PFSK-1 (cell line): ENCODE measurements at regions not wholly inside any gene's neighbourhood (a gene's known extent, or its start where the extent isn't known, plus 50 kb on each side); places are given as distances from the start of the nearest gene placed in this dataset.

Experiments
- FOXP2 ChIP-seq: optimal IDR thresholded peaks from 2 replicates; pipeline ENCODE3; 2011; ENCODE audit warnings: borderline replicate concordance, control low read depth, inconsistent platforms; ENCODE audit not compliant: insufficient read depth; ENCODE audit errors: extremely low read length, extremely low read depth
- POLR2AphosphoS5 ChIP-seq: IDR thresholded peaks from 2 replicates; pipeline ENCODE4 v1.6.1; 2012; ENCODE audit warnings: low read depth, mild to moderate bottlenecking, control low read depth, low read length, moderate library complexity
- SIN3A ChIP-seq: IDR thresholded peaks from 2 replicates; pipeline ENCODE4 v1.6.1; 2012; ENCODE audit warnings: mild to moderate bottlenecking, low read length, moderate library complexity, borderline replicate concordance; ENCODE audit not compliant: insufficient read depth
- TAF1 ChIP-seq: IDR thresholded peaks from 2 replicates; pipeline ENCODE4 v1.6.1; 2012; ENCODE audit warnings: low read length, control low read depth, borderline replicate concordance; ENCODE audit not compliant: insufficient read depth
- TF ChIP-seq, protein P1 (sequence below), 2 experiments: IDR thresholded peaks; 2 replicates each; pipeline versions ENCODE4 v1.6.1 to v1.8.0; 2011 to 2012; ENCODE audit warnings: low read depth in 2 of 2, low read length in 2 of 2, control low read depth in 1 of 2, inconsistent platforms in 1 of 2, mild to moderate bottlenecking in 1 of 2, moderate library complexity in 1 of 2; ENCODE audit not compliant: insufficient read depth in 1 of 2

DNA sequence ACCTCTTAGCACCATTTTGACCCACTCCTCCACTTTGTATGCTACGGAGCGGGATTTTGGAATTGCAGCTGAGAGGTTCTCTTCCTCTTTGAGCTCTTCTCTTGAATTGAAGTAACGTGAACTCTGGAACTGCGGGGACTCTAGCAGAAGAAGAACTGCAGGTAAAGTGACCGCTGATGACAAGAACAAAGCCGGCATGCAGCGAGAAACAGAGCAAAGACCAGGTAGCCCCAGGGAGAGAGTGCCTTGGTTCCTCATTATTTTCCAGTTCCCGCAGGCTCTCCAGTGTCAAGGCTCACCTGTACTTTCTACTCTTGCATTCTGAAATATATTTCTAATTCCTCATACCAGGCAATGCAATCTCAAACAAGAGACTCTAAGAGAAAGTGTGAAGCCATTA is 260.3 kb upstream of the GPC6 start:
- TF ChIP-seq FOXP2 (no peak), TAF1 (no peak), SIN3A (no peak), POLR2AphosphoS5 (no peak)
- TF ChIP-seq, protein P1, sequence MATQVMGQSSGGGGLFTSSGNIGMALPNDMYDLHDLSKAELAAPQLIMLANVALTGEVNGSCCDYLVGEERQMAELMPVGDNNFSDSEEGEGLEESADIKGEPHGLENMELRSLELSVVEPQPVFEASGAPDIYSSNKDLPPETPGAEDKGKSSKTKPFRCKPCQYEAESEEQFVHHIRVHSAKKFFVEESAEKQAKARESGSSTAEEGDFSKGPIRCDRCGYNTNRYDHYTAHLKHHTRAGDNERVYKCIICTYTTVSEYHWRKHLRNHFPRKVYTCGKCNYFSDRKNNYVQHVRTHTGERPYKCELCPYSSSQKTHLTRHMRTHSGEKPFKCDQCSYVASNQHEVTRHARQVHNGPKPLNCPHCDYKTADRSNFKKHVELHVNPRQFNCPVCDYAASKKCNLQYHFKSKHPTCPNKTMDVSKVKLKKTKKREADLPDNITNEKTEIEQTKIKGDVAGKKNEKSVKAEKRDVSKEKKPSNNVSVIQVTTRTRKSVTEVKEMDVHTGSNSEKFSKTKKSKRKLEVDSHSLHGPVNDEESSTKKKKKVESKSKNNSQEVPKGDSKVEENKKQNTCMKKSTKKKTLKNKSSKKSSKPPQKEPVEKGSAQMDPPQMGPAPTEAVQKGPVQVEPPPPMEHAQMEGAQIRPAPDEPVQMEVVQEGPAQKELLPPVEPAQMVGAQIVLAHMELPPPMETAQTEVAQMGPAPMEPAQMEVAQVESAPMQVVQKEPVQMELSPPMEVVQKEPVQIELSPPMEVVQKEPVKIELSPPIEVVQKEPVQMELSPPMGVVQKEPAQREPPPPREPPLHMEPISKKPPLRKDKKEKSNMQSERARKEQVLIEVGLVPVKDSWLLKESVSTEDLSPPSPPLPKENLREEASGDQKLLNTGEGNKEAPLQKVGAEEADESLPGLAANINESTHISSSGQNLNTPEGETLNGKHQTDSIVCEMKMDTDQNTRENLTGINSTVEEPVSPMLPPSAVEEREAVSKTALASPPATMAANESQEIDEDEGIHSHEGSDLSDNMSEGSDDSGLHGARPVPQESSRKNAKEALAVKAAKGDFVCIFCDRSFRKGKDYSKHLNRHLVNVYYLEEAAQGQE (IDR thresholded peaks at IDR 0.05; ENCODE audit: insufficient read depth in 1 of 2, low read depth in 2 of 2, low read length in 2 of 2): no peak

DNA sequence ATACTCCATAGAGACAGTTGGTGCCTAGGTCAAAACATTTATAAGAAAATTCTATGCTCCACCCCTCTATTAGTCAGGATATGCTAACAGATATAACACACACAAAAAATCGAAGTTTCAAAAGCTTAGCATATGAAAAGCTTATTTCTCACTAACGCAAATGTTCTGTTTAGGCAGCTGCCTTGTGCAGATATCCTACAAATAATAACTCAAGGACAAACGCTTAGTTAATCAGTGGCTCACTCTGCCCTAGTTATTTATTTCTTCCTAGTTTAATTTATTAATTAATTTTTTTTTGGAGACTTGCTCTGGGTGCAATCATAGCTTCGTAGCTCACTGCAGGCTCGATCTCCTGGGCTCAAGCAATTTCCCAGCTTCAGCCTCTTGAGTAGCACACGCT is 259.7 kb upstream of the GPC6 start:
- TF ChIP-seq TAF1: no peak
- TF ChIP-seq SIN3A: no peak
- TF ChIP-seq, protein P1 (IDR thresholded peaks at IDR 0.05; ENCODE audit: insufficient read depth in 1 of 2, low read depth in 2 of 2, low read length in 2 of 2): no peak

DNA sequence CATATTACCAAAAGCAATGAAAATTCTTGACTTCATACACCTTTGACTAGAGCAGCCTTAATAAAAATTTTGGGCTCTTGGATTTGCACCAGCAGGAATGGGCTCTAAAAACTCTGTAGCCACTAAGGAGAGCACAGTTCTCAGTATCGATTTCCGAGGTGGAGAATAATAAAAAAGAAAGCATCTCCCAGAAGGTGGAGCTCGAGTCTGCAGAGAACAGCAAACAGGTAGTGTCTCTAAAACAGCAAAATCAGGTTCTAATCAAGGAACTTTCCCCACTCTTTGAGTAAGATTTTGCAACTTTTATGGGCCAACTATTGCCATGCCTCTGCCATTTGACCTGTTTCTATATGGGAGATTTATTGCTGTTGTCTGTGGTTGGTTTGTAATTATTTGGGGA is 258.7 kb upstream of the GPC6 start:
- TF ChIP-seq TAF1: no peak
- no peak for TF ChIP-seq POLR2AphosphoS5
- TF ChIP-seq SIN3A: no peak

- no peak for TF ChIP-seq SIN3A
- TF ChIP-seq TAF1: no peak
- no peak for TF ChIP-seq POLR2AphosphoS5
- no peak for TF ChIP-seq FOXP2
- TF ChIP-seq, protein P1 (IDR thresholded peaks at IDR 0.05; ENCODE audit: insufficient read depth in 1 of 2, low read depth in 2 of 2, low read length in 2 of 2): no peak
These were observed 253.9 kb upstream of the GPC6 start for GRCh38 chr13:92972751-92973150.

DNA sequence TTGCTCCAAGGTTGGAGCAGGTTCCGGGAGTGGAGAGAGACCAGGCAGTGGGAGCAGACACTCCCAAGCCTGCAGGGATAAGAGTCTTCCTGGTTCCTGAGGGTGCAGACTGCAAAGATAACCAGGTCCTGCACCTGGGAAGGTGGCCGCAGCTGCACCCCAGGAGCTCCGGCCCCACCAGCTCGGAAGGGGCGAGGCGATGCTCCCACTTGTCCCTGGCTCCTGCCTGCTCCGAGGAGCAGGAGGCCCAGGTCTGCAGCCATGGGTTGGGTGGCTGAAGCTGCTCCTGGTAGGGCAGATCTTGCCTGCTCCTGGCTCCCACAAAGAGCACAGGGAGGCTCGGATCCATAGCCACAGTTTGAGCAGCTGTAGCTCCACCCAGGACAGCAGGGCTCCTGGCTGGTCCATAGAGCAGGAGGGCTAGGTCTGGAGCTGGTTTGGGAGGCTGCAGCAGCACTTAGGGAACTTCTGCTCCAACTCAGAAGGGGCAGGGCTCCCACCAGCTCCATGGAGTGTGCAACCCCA is 251.6 kb upstream of the GPC6 start:
- TF ChIP-seq SIN3A (no peak), POLR2AphosphoS5 (no peak), TAF1 (no peak), FOXP2 (no peak)
- TF ChIP-seq, protein P1 (IDR thresholded peaks at IDR 0.05; ENCODE audit: insufficient read depth in 1 of 2, low read depth in 2 of 2, low read length in 2 of 2): no peak
